Adrenal gland (tissue), 5 donors: ENCODE measurements at regions not wholly inside any gene's neighbourhood (a gene's known extent, or its start where the extent isn't known, plus 50 kb on each side); places are given as distances from the start of the nearest gene placed in this dataset.

Source experiments
- POLR2A ChIP-seq, 2 donors: fragments of 450-650 bp; IDR thresholded peaks; one replicate each; pipeline ENCODE4 v1.6.1; 2017; ENCODE audit warnings: antibody characterized with exemption in 2 of 2, mild to moderate bottlenecking in 2 of 2, moderate library complexity in 1 of 2
- TF ChIP-seq, protein P1 (sequence below), 6 experiments: fragments of 450-650 bp in 4 of 6; fragments of 200-600 bp in 2 of 6; sonication (generic) in 1 of 6; IDR thresholded peaks; 1 replicate in 5 of 6; 2 replicates in 1 of 6; pipeline versions ENCODE4 v1.5.1 to v1.8.0; 2016 to 2021; ENCODE audit warnings: antibody characterized with exemption in 6 of 6, mild to moderate bottlenecking in 2 of 6, moderate library complexity in 1 of 6
- donor health status: DM: no; HTN: no; CAD: no.

DNA sequence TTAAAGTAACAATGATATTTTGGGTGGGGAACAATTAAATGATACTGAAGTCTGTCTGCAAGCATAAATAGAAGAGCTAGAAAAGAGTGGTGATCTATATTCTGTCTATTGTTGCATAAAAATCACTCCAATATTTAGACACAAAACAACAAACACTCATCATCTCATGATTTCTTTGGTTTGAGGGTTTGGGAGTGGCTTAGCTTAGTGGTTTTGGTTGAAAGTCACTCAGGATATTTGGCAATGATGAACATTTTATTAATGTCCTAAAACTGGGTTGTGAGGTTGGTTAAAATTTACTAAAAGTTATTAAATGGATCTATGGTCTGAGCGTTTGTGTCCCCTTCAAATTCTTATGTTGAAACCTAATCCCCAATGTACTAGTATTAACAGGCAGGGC, 54.7 kb upstream of the EGFR start:
- TF ChIP-seq, protein P1, sequence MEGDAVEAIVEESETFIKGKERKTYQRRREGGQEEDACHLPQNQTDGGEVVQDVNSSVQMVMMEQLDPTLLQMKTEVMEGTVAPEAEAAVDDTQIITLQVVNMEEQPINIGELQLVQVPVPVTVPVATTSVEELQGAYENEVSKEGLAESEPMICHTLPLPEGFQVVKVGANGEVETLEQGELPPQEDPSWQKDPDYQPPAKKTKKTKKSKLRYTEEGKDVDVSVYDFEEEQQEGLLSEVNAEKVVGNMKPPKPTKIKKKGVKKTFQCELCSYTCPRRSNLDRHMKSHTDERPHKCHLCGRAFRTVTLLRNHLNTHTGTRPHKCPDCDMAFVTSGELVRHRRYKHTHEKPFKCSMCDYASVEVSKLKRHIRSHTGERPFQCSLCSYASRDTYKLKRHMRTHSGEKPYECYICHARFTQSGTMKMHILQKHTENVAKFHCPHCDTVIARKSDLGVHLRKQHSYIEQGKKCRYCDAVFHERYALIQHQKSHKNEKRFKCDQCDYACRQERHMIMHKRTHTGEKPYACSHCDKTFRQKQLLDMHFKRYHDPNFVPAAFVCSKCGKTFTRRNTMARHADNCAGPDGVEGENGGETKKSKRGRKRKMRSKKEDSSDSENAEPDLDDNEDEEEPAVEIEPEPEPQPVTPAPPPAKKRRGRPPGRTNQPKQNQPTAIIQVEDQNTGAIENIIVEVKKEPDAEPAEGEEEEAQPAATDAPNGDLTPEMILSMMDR (IDR thresholded peaks at IDR 0.05), result no peak
- no peak for TF ChIP-seq POLR2A (IDR thresholded peaks at IDR 0.05)
